MCF 10A (cell line): ENCODE measurements at regions not wholly inside any gene's neighbourhood (a gene's known extent, or its start where the extent isn't known, plus 50 kb on each side); places are given as distances from the start of the nearest gene placed in this dataset.
"Not testable (repeated sequence)": the region's sequence is repeated elsewhere in the genome, so short reads cannot be mapped to it uniquely, and the experiment has no call there.

ENCODE experiments used
- BruUV-seq: library from RNA; stranded (reverse); fragments of 400-500 nt; replicated peaks from 2 replicates; lab custom pipeline; 2021; lab: Mats Ljungman, UMichigan
- CTCF ChIA-PET: fragments of 300-600 bp; sonication (Branson Sonifier 250); formaldehyde crosslinking; extraction: SDS; loops from one replicate; lab custom pipeline; 2021; ENCODE audit warnings: antibody characterized with exemption, inconsistent platforms; lab: Yijun Ruan, JAX
- POLR2A ChIA-PET: fragments of 300-600, 350-650 bp; sonication (Branson Sonifier 250); formaldehyde crosslinking; extraction: SDS; loops from one replicate; lab custom pipeline; 2020; ENCODE audit warnings: antibody characterized with exemption, inconsistent platforms; lab: Yijun Ruan, JAX
- DNase-seq: peaks from one replicate; pipeline ENCODE4 v3.0.0-alpha.2; 2018; ENCODE audit not compliant: unreplicated experiment
- H3K27ac Mint-ChIP-seq: one replicate; pipeline ENCODE4 v1.8.0; 2022; ENCODE audit warnings: mild to moderate bottlenecking, low read depth, mixed read lengths; ENCODE audit not compliant: unreplicated experiment
- H3K27me3 Mint-ChIP-seq: one replicate; pipeline ENCODE4 v1.8.0; 2022; ENCODE audit warnings: mixed read lengths; ENCODE audit not compliant: insufficient read depth, unreplicated experiment
- H3K36me3 Mint-ChIP-seq: one replicate; pipeline ENCODE4 v1.8.0; 2022; ENCODE audit warnings: mild to moderate bottlenecking, moderate library complexity, mixed read lengths; ENCODE audit not compliant: insufficient read depth, unreplicated experiment
- H3K4me1 Mint-ChIP-seq: one replicate; pipeline ENCODE4 v1.8.0; 2022; ENCODE audit warnings: mixed read lengths; ENCODE audit not compliant: insufficient read depth, unreplicated experiment
- H3K4me3 Mint-ChIP-seq: one replicate; pipeline ENCODE4 v1.8.0; 2022; ENCODE audit warnings: mild to moderate bottlenecking, moderate library complexity, mixed read lengths; ENCODE audit not compliant: unreplicated experiment
- H3K9me3 Mint-ChIP-seq: one replicate; pipeline ENCODE4 v1.8.0; 2022; ENCODE audit warnings: mixed read lengths; ENCODE audit not compliant: unreplicated experiment
- CTCF ChIP-seq: fragments of 200-600 bp; IDR thresholded peaks from one replicate; pipeline ENCODE4 v1.8.0; 2022; ENCODE audit warnings: antibody characterized with exemption, mild to moderate bottlenecking; ENCODE audit not compliant: unreplicated experiment
- intact Hi-C: fragments of 100-400 bp; cut with micrococcal nuclease; formaldehyde crosslinking; loops from 2 replicates; pipeline ENCODE4 v1.14.1; 2022

GRCh38 chr1:70504821-70505193, 93.7 kb downstream of the CTH start:
- Mint-ChIP-seq H3K9me3 (no peaks in the 10 kb centered on the region), H3K36me3 (peaks cover 5% of the 10 kb centered on the region), H3K27me3 (no peaks in the 10 kb centered on the region), H3K27ac (no peak overlapping the region), H3K4me3 (no peak overlapping the region), H3K4me1 (no peaks in the 10 kb centered on the region)
- ChIA-PET CTCF (interaction anchor here (1.2 to 2.1 kb wide), 3 partner anchors 24 to 372 kb away, joined by 3 to 10 read pairs (median 8); partner anchors contain the start of gene CTH), POLR2A (interaction anchor here (0.6 kb wide), 1 partner anchor 372 kb away, joined by 4 read pairs; no protein-coding TSS in a partner anchor)
- intact Hi-C loops, result no loop called here
- no peak for TF ChIP-seq CTCF
- no peak for DNase-seq
- no TSS peak for BruUV-seq

- DNase-seq, H3K4me1 Mint-ChIP-seq, H3K9me3 Mint-ChIP-seq, BruUV-seq, H3K36me3 Mint-ChIP-seq, H3K27ac Mint-ChIP-seq, intact Hi-C loops, H3K4me3 Mint-ChIP-seq: not testable (repeated sequence)
- ChIA-PET CTCF (interaction anchor here (1.1 to 1.2 kb wide), 2 partner anchors 96 to 240 kb away, joined by 3 read pairs; partner anchors contain the start of gene CTH), POLR2A (interaction anchor here (0.7 kb wide), 1 partner anchor 1915 kb away, joined by 3 read pairs; no protein-coding TSS in a partner anchor)
- H3K27me3 Mint-ChIP-seq, result peaks cover 17% of the 10 kb centered on the region
Measured at GRCh38 chr1:70507991-70508390, 96.9 kb downstream of the CTH start.

GRCh38 chr1:70509996-70510876, 99.2 kb downstream of the CTH start:
- Mint-ChIP-seq H3K4me3 (no peak overlapping the region), H3K27me3 (peaks cover 17% of the 10 kb centered on the region), H3K9me3 (no peaks in the 10 kb centered on the region), H3K4me1 (no peaks in the 10 kb centered on the region), H3K36me3 (no peaks in the 10 kb centered on the region), H3K27ac (no peak overlapping the region)
- ChIA-PET POLR2A (no interaction called here), CTCF (no interaction called here)
- BruUV-seq, result no TSS peak
- peak; percentile 88 for DNase-seq
- peak; percentile 61 for TF ChIP-seq CTCF
- intact Hi-C loops, result loop anchor here (1.0 kb wide), 5 partner anchors 74 to 476 kb away; partner anchors contain the start of gene ANKRD13C

GRCh38 chr1:70517444-70517843, 106.4 kb downstream of the CTH start:
- peaks cover 45% of the 10 kb centered on the region for H3K27me3 Mint-ChIP-seq
- BruUV-seq, result no TSS peak

More at GRCh38 chr1:70517444-70517843, 106.4 kb downstream of the CTH start:
- POLR2A ChIA-PET, result no interaction called here
- Mint-ChIP-seq H3K9me3 (no peaks in the 10 kb centered on the region), H3K36me3 (no peaks in the 10 kb centered on the region), H3K27ac (no peak overlapping the region), H3K4me1 (no peaks in the 10 kb centered on the region), H3K4me3 (no peak overlapping the region)
- CTCF ChIA-PET, result interaction anchor here (1.4 kb wide), 1 partner anchor 11 kb away, joined by 5 read pairs; no protein-coding TSS in a partner anchor
- intact Hi-C loops, result no loop called here
- no peak for TF ChIP-seq CTCF
- no peak for DNase-seq
